Panc1 (cell line): ENCODE measurements at regions not wholly inside any gene's neighbourhood (a gene's known extent, or its start where the extent isn't known, plus 50 kb on each side); places are given as distances from the start of the nearest gene placed in this dataset.

Experiments used
- ATAC-seq: fragments of 200-7000 bp; cut with Tn5 transposase; 2 replicates; pipeline ENCODE4 v1.9.1; 2020; ENCODE audit warnings: mild to moderate bottlenecking, moderate library complexity
- BruUV-seq: library from RNA; stranded (reverse); fragments of 400-500 nt; replicated peaks from 2 replicates; lab custom pipeline; 2021; lab: Mats Ljungman, UMichigan
- CTCF ChIA-PET: fragments of 300-600 bp; sonication (Branson Sonifier 250); formaldehyde crosslinking; loops from one replicate; lab custom pipeline; 2022; ENCODE audit warnings: antibody characterized with exemption; lab: Charles Lee
- POLR2A ChIA-PET: fragments of 300-600 bp; sonication (Branson Sonifier 250); formaldehyde crosslinking; loops from one replicate; lab custom pipeline; 2022; ENCODE audit warnings: antibody characterized with exemption; lab: Charles Lee
- DNase-seq: peaks from one replicate; pipeline ENCODE4 v3.0.0-alpha.2; 2010; ENCODE audit warnings: low read depth, low spot score
- H3K27ac ChIP-seq: 2 replicates; pipeline ENCODE4 v1.5.1; 2011; ENCODE audit warnings: mild to moderate bottlenecking, low read length, inconsistent platforms
- H3K27me3 ChIP-seq: fragments of 200-500 bp; sonication (Bioruptor generic); 2 replicates; pipeline ENCODE4 v1.6.0; 2014; ENCODE audit warnings: low read length, inconsistent platforms; ENCODE audit not compliant: control insufficient read depth, insufficient read depth
- H3K36me3 ChIP-seq: fragments of 200-500 bp; sonication (Bioruptor generic); 2 replicates; pipeline ENCODE4 v1.5.1; 2014; ENCODE audit warnings: inconsistent platforms, mild to moderate bottlenecking, low read length, moderate library complexity; ENCODE audit not compliant: control insufficient read depth, insufficient read depth
- H3K4me1 ChIP-seq: 2 replicates; pipeline ENCODE4 v1.5.1; 2011; ENCODE audit warnings: inconsistent platforms, mild to moderate bottlenecking, low read length, moderate library complexity; ENCODE audit not compliant: control insufficient read depth, insufficient read depth
- H3K4me3 ChIP-seq, 2 experiments: 2 replicates each; pipeline ENCODE4 v1.5.1; 2011 to 2012; ENCODE audit warnings: low read depth in 2 of 2, low read length in 2 of 2, mild to moderate bottlenecking in 2 of 2, inconsistent platforms in 1 of 2, moderate library complexity in 1 of 2
- H3K9me3 ChIP-seq: fragments of 200-500 bp; sonication (Bioruptor generic); 2 replicates; pipeline ENCODE4 v1.5.1; 2014; ENCODE audit warnings: low read depth, mild to moderate bottlenecking, inconsistent platforms, low read length, moderate library complexity; ENCODE audit not compliant: control insufficient read depth, insufficient read depth
- CTCF ChIP-seq: fragments of 450-650 bp; IDR thresholded peaks from 2 replicates; pipeline ENCODE4 v1.5.1; 2017; ENCODE audit warnings: mild to moderate bottlenecking
- POLR2AphosphoS5 ChIP-seq: IDR thresholded peaks from 2 replicates; pipeline ENCODE4 v1.6.1; 2012; ENCODE audit warnings: mild to moderate bottlenecking, low read depth, low read length, moderate library complexity
- REST ChIP-seq, 2 experiments: IDR thresholded peaks; 2 replicates each; pipeline ENCODE4 v1.6.1; 2011 to 2012; ENCODE audit warnings: low read depth in 2 of 2, control low read depth in 1 of 2, low read length in 1 of 2, mild to moderate bottlenecking in 1 of 2, moderate library complexity in 1 of 2; ENCODE audit not compliant: insufficient read depth in 1 of 2
- SIN3A ChIP-seq: IDR thresholded peaks from 2 replicates; pipeline ENCODE4 v1.6.1; 2012; ENCODE audit warnings: low read depth, mild to moderate bottlenecking, low read length, moderate library complexity, borderline replicate concordance; ENCODE audit not compliant: insufficient read depth
- TCF7L2 ChIP-seq: IDR thresholded peaks from 2 replicates; pipeline ENCODE4 v1.6.1; 2011; ENCODE audit warnings: mild to moderate bottlenecking, low read depth, low read length, inconsistent platforms
- in situ Hi-C: cut with HindIII; loops from 2 replicates; pipeline ENCODE4 v1.10.0; 2016; ENCODE audit warnings: low sequenced_read_pairs, low pct_unique_long_range_greater_than_20kb
- intact Hi-C: fragments of 100-400 bp; cut with micrococcal nuclease; formaldehyde crosslinking; loops from one replicate; pipeline ENCODE4 v1.10.0; 2022; ENCODE audit not compliant: unreplicated experiment

- in situ Hi-C loops (no loop called here), intact Hi-C loops (no loop called here)
- Histone ChIP-seq H3K4me1 (no peaks in the 10 kb centered on the region), H3K27me3 (no peaks in the 10 kb centered on the region; the same call in 1 of the 2 replicates), H3K4me3 (no peak overlapping the region), H3K27ac (no peak overlapping the region), H3K9me3 (no peaks in the 10 kb centered on the region), H3K36me3 (no peaks in the 10 kb centered on the region)
- no peak for ATAC-seq
- DNase-seq, result no peak
- TF ChIP-seq TCF7L2, result no peak
- no peak for TF ChIP-seq CTCF
- no peak for TF ChIP-seq REST (IDR thresholded peaks at IDR 0.05; ENCODE audit: insufficient read depth in 1 of 2, low read depth in 2 of 2, low read length in 1 of 2)
- no peak for TF ChIP-seq SIN3A
- no peak for TF ChIP-seq POLR2AphosphoS5
- CTCF ChIA-PET, result no interaction called here
- BruUV-seq, result no TSS peak
- POLR2A ChIA-PET, result no interaction called here
These were observed 60.5 kb upstream of the SLC25A4 start for GRCh38 chr4:185082561-185082960.

- Histone ChIP-seq H3K9me3 (no peaks in the 10 kb centered on the region), H3K36me3 (no peaks in the 10 kb centered on the region), H3K4me3 (no peak overlapping the region), H3K27me3 (no peaks in the 10 kb centered on the region), H3K27ac (no peak overlapping the region), H3K4me1 (no peaks in the 10 kb centered on the region)
- no peak for ATAC-seq
- TF ChIP-seq POLR2AphosphoS5 (no peak), CTCF (no peak), TCF7L2 (no peak)
- ChIA-PET CTCF (interaction anchor here (0.6 kb wide), 1 partner anchor 46 kb away, joined by 3 read pairs; no protein-coding TSS in a partner anchor), POLR2A (interaction anchor here (0.6 kb wide), 1 partner anchor 416 kb away, joined by 3 read pairs; no protein-coding TSS in a partner anchor)
- intact Hi-C loops, result no loop called here
- no TSS peak for BruUV-seq
- in situ Hi-C loops, result no loop called here
- no peak for DNase-seq
These were observed 57.0 kb upstream of the SLC25A4 start for GRCh38 chr4:185086053-185086452.
